ENCODE measurements at regions not wholly inside any gene's neighbourhood (a gene's known extent, or its start where the extent isn't known, plus 50 kb on each side); places are given as distances from the start of the nearest gene placed in this dataset.

DNA sequence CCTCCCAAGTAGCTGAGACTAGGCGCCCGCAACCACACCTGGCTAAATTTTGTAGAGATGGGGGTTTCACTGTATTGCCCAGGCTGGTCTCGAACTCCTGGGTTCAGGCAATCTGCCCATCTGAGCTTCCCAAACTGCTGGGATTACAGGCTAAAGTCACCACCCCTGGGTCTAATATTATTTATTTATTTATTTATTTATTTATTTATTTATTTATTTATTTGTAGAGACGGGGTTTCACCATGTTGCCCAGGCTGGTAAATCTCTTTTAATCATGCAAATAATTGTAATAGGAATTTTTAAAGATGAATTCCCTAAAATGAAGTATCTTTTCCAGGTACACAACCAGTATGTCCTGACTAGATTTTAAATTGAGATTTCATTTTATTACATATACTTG lies 761.8 kb downstream of the TRAM1L1 start:
- TF ChIP-seq, protein P1, sequence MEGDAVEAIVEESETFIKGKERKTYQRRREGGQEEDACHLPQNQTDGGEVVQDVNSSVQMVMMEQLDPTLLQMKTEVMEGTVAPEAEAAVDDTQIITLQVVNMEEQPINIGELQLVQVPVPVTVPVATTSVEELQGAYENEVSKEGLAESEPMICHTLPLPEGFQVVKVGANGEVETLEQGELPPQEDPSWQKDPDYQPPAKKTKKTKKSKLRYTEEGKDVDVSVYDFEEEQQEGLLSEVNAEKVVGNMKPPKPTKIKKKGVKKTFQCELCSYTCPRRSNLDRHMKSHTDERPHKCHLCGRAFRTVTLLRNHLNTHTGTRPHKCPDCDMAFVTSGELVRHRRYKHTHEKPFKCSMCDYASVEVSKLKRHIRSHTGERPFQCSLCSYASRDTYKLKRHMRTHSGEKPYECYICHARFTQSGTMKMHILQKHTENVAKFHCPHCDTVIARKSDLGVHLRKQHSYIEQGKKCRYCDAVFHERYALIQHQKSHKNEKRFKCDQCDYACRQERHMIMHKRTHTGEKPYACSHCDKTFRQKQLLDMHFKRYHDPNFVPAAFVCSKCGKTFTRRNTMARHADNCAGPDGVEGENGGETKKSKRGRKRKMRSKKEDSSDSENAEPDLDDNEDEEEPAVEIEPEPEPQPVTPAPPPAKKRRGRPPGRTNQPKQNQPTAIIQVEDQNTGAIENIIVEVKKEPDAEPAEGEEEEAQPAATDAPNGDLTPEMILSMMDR (IDR thresholded peaks at IDR 0.05) = no peak
- no peak for TF ChIP-seq POLR2A (IDR thresholded peaks at IDR 0.05)
